Peyer's patch (tissue), 4 donors: ENCODE measurements at regions not wholly inside any gene's neighbourhood (a gene's known extent, or its start where the extent isn't known, plus 50 kb on each side); places are given as distances from the start of the nearest gene placed in this dataset.
A peak's percentile ranks its signal among the peaks of the same experiment; 100 is the strongest.

Experiments
- DNase-seq, 3 donors: peaks; one replicate each; pipeline ENCODE4 v3.0.0-alpha.2; 2017 to 2019
- H3K27ac ChIP-seq, 4 donors: fragments of 200-600 bp; sonication (generic); one replicate each; pipeline ENCODE4 v1.5.1; 2016 to 2019
- H3K27me3 ChIP-seq, 2 donors: fragments of 200-600 bp; sonication (generic); one replicate each; pipeline ENCODE4 v1.5.1; 2019
- H3K36me3 ChIP-seq, 3 donors: fragments of 200-600 bp; sonication (generic); one replicate each; pipeline ENCODE4 v1.5.1; 2016 to 2019
- H3K4me1 ChIP-seq, 4 donors: fragments of 200-600 bp; sonication (generic); one replicate each; pipeline ENCODE4 v1.5.1; 2016 to 2019
- H3K4me3 ChIP-seq, 4 donors: fragments of 200-600 bp; sonication (generic); 1 replicate in 3 of 4; 2 replicates in 1 of 4; pipeline ENCODE4 v1.5.1; 2016 to 2019; ENCODE audit warnings: mild to moderate bottlenecking in 1 of 4
- H3K9me3 ChIP-seq, 4 donors: fragments of 200-600 bp; sonication (generic); one replicate each; pipeline ENCODE4 v1.5.1; 2016 to 2019; ENCODE audit warnings: mild to moderate bottlenecking in 1 of 4
- CTCF ChIP-seq, 6 experiments: fragments of 450-650 bp in 4 of 6; fragments of 200-600 bp in 2 of 6; sonication (generic) in 1 of 6; IDR thresholded peaks; one replicate each; pipeline ENCODE4 v1.5.1; 2017 to 2019; ENCODE audit warnings: antibody characterized with exemption in 6 of 6, mild to moderate bottlenecking in 3 of 6, moderate library complexity in 1 of 6
- POLR2A ChIP-seq, 2 donors: fragments of 450-650 bp; IDR thresholded peaks; one replicate each; pipeline ENCODE4 v1.5.1; 2017; ENCODE audit warnings: antibody characterized with exemption in 2 of 2, mild to moderate bottlenecking in 2 of 2, moderate library complexity in 2 of 2

- no peaks in the 10 kb centered on the region for H3K4me1 ChIP-seq
- H3K27ac ChIP-seq = no peak overlapping the region
- no peak for TF ChIP-seq POLR2A (IDR thresholded peaks at IDR 0.05)
- TF ChIP-seq CTCF (IDR thresholded peaks at IDR 0.05) = no peak
- no peaks in the 10 kb centered on the region for H3K27me3 ChIP-seq
- H3K36me3 ChIP-seq = no peaks in the 10 kb centered on the region
- no peak overlapping the region for H3K4me3 ChIP-seq
- no peaks in the 10 kb centered on the region for H3K9me3 ChIP-seq
- DNase-seq = no peak
Measured at GRCh38 chr12:124704619-124705018, 137.2 kb upstream of the NCOR2 start.

GRCh38 chr12:124703856-124704255 lies 136.4 kb upstream of the NCOR2 start:
- DNase-seq = no peak
- no peaks in the 10 kb centered on the region for H3K36me3 ChIP-seq
- no peak for TF ChIP-seq CTCF (IDR thresholded peaks at IDR 0.05)
- no peak for TF ChIP-seq POLR2A (IDR thresholded peaks at IDR 0.05)
- no peaks in the 10 kb centered on the region for H3K4me1 ChIP-seq
- no peak overlapping the region for H3K4me3 ChIP-seq
- H3K27ac ChIP-seq = no peak overlapping the region
- H3K9me3 ChIP-seq = no peaks in the 10 kb centered on the region
- H3K27me3 ChIP-seq = no peaks in the 10 kb centered on the region

- Histone ChIP-seq H3K27ac (no peak overlapping the region), H3K4me3 (no peak overlapping the region), H3K4me1 (no peaks in the 10 kb centered on the region), H3K9me3 (no peaks in the 10 kb centered on the region), H3K36me3 (no peaks in the 10 kb centered on the region), H3K27me3 (no peaks in the 10 kb centered on the region)
- TF ChIP-seq CTCF (IDR thresholded peaks at IDR 0.05) = no peak
- TF ChIP-seq POLR2A (IDR thresholded peaks at IDR 0.05) = no peak
- no peak for DNase-seq
Measured at GRCh38 chr12:124702736-124703135, 135.3 kb upstream of the NCOR2 start.

GRCh38 chr12:124700810-124701592 lies 133.6 kb upstream of the NCOR2 start:
- Histone ChIP-seq H3K4me1 (peaks cover 0 to 11% (median 0%) of the 10 kb centered on the region in 4 donors), H3K36me3 (no peaks in the 10 kb centered on the region), H3K27ac (peak overlapping the region in 2 of 4 donors; percentile 3 to 27), H3K27me3 (no peaks in the 10 kb centered on the region), H3K9me3 (no peaks in the 10 kb centered on the region), H3K4me3 (no peak overlapping the region)
- no peak for TF ChIP-seq CTCF (IDR thresholded peaks at IDR 0.05)
- TF ChIP-seq POLR2A (IDR thresholded peaks at IDR 0.05) = no peak
- DNase-seq = no peak

- no peak for DNase-seq
- TF ChIP-seq POLR2A (IDR thresholded peaks at IDR 0.05) (no peak), CTCF (IDR thresholded peaks at IDR 0.05) (no peak)
- Histone ChIP-seq H3K27ac (no peak overlapping the region), H3K9me3 (no peaks in the 10 kb centered on the region), H3K4me1 (peaks cover 0 to 11% (median 0%) of the 10 kb centered on the region in 4 donors), H3K36me3 (no peaks in the 10 kb centered on the region), H3K4me3 (no peak overlapping the region), H3K27me3 (no peaks in the 10 kb centered on the region)
Measured at GRCh38 chr12:124699909-124700308, 132.5 kb upstream of the NCOR2 start.
